CD14-positive monocyte (primary cell): ENCODE measurements at regions not wholly inside any gene's neighbourhood (a gene's known extent, or its start where the extent isn't known, plus 50 kb on each side); places are given as distances from the start of the nearest gene placed in this dataset.

Source experiments
- DNase-seq, 3 donors: peaks; one replicate each; pipeline ENCODE4 v3.0.0-alpha.2; 2011 to 2022
- H2AFZ ChIP-seq: 2 replicates; pipeline ENCODE4 v1.6.0; 2012; ENCODE audit warnings: mild to moderate bottlenecking, low read depth, low read length, inconsistent platforms; ENCODE audit not compliant: insufficient read depth, poor library complexity, severe bottlenecking
- H3K27ac ChIP-seq, 2 donors: 1 replicate in 1 of 2; 2 replicates in 1 of 2; pipeline ENCODE4 v1.5.1; 2012 to 2013; ENCODE audit warnings: low read length in 2 of 2, control low read depth in 1 of 2, inconsistent platforms in 1 of 2, low read depth in 1 of 2, mild to moderate bottlenecking in 1 of 2
- H3K27me3 ChIP-seq, 2 donors: one replicate each; pipeline versions ENCODE4 v1.6.0 to v1.6.1; 2011 to 2013; ENCODE audit warnings: low read length in 2 of 2; ENCODE audit not compliant: control insufficient read depth in 2 of 2, insufficient read depth in 2 of 2
- H3K36me3 ChIP-seq, 2 donors: replicated peaks in 1 of 2; 1 replicate in 1 of 2; 2 replicates in 1 of 2; pipeline versions ENCODE4 v1.5.1 to v1.6.1; 2012 to 2013; ENCODE audit warnings: low read length in 2 of 2, control low read depth in 1 of 2, inconsistent platforms in 1 of 2, mild to moderate bottlenecking in 1 of 2; ENCODE audit not compliant: insufficient read depth in 2 of 2, control insufficient read depth in 1 of 2
- H3K4me1 ChIP-seq, 2 donors: 1 replicate in 1 of 2; 2 replicates in 1 of 2; pipeline versions ENCODE4 v1.5.1 to v1.6.1; 2012 to 2013; ENCODE audit warnings: low read length in 2 of 2, control low read depth in 1 of 2, inconsistent platforms in 1 of 2, mild to moderate bottlenecking in 1 of 2, moderate library complexity in 1 of 2; ENCODE audit not compliant: insufficient read depth in 2 of 2, control insufficient read depth in 1 of 2
- H3K4me2 ChIP-seq: replicated peaks from 2 replicates; pipeline ENCODE3; 2012; ENCODE audit warnings: low read length, moderate library complexity, mild to moderate bottlenecking; ENCODE audit not compliant: poor library complexity, severe bottlenecking; ENCODE audit errors: extremely low read depth
- H3K4me3 ChIP-seq, 3 experiments: fragments of 200-600 bp in 1 of 3; sonication (generic) in 1 of 3; replicated peaks in 1 of 3; 1 replicate in 2 of 3; 2 replicates in 1 of 3; pipeline ENCODE4 v1.5.1; 2011 to 2013; ENCODE audit warnings: low read length in 3 of 3, mild to moderate bottlenecking in 3 of 3, control low read depth in 2 of 3, low read depth in 2 of 3, inconsistent platforms in 1 of 3, moderate library complexity in 1 of 3
- H3K79me2 ChIP-seq: 2 replicates; pipeline ENCODE4 v1.6.0; 2012; ENCODE audit warnings: mild to moderate bottlenecking, control low read depth, inconsistent platforms, low read length, moderate library complexity; ENCODE audit not compliant: insufficient read depth
- H3K9ac ChIP-seq: 2 replicates; pipeline ENCODE4 v1.6.0; 2017; ENCODE audit warnings: low read length, mild to moderate bottlenecking; ENCODE audit not compliant: insufficient read depth, poor library complexity, severe bottlenecking
- H3K9me3 ChIP-seq, 2 donors: replicated peaks in 1 of 2; 1 replicate in 1 of 2; 2 replicates in 1 of 2; pipeline versions ENCODE4 v1.5.1 to v1.6.1; 2012 to 2013; ENCODE audit warnings: low read length in 2 of 2, control low read depth in 1 of 2; ENCODE audit not compliant: control insufficient read depth in 1 of 2, insufficient read depth in 1 of 2
- H4K20me1 ChIP-seq: 2 replicates; pipeline ENCODE4 v1.6.0; 2012; ENCODE audit warnings: mild to moderate bottlenecking, low read length, control low read depth, moderate library complexity; ENCODE audit not compliant: insufficient read depth
- H3K27ac Mint-ChIP-seq, 7 donors: one replicate each; pipeline ENCODE4 v1.8.0; 2020; ENCODE audit warnings: mild to moderate bottlenecking in 7 of 7, mixed read lengths in 7 of 7, moderate library complexity in 6 of 7, inconsistent platforms in 2 of 7
- H3K27me3 Mint-ChIP-seq, 3 donors: one replicate each; pipeline ENCODE4 v1.8.0; 2021 to 2022; ENCODE audit warnings: low read depth in 3 of 3, mild to moderate bottlenecking in 3 of 3, mixed read lengths in 3 of 3, moderate library complexity in 3 of 3, inconsistent platforms in 1 of 3
- H3K36me3 Mint-ChIP-seq, 2 donors: one replicate each; pipeline ENCODE4 v1.8.0; 2020; ENCODE audit warnings: mixed read lengths in 2 of 2, inconsistent platforms in 1 of 2, mild to moderate bottlenecking in 1 of 2
- H3K4me1 Mint-ChIP-seq: one replicate; pipeline ENCODE4 v1.8.0; 2020; ENCODE audit warnings: mild to moderate bottlenecking, mixed read lengths
- H3K4me3 Mint-ChIP-seq, 2 donors: one replicate each; pipeline ENCODE4 v1.8.0; 2020; ENCODE audit warnings: mild to moderate bottlenecking in 2 of 2, mixed read lengths in 2 of 2, moderate library complexity in 1 of 2
- H3K9me3 Mint-ChIP-seq, 7 donors: one replicate each; pipeline ENCODE4 v1.8.0; 2020 to 2022; ENCODE audit warnings: mixed read lengths in 7 of 7, mild to moderate bottlenecking in 6 of 7, moderate library complexity in 6 of 7, inconsistent platforms in 2 of 7
- WGBS: methylation state at CpG from one replicate; pipeline ENCODE4 v1.1.5; 2013; ENCODE audit warnings: missing lambda C conversion rate; ENCODE audit not compliant: insufficient coverage; 5-methylcytosine and 5-hydroxymethylcytosine counted together
- intact Hi-C, 2 donors: fragments of 100-400 bp; cut with micrococcal nuclease; formaldehyde crosslinking; loops; one replicate each; pipeline versions ENCODE4 v1.15.0 to v1.15.1; 2023
- TF ChIP-seq, protein P1 (sequence below): fragments of 200-600 bp; IDR thresholded peaks from one replicate; pipeline ENCODE4 v1.8.0; 2022; ENCODE audit warnings: antibody characterized with exemption, mild to moderate bottlenecking

DNA sequence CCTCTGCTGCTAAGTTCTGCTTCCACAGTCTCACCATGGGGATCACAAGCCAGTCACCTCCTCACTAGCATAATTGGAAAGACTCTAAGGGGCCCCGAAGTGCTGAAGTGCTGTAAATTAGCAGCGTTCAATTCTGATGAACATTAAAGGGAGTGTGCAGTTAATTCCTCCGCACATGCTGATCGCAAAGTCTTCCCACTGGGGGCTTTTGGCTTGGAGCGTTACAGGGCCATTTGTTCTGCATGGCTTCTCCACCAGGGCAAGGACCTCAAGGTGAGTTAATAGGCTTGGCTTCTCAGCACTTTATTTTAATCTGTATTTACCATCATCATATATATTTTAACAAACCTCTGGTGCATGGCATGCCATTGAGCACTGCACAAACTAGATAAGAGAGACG, 216.3 kb upstream of the PARD3B start:
- intact Hi-C loops, result loop anchor here (5.0 to 10.0 kb wide), 2 partner anchors 184 to 1348 kb away; no protein-coding TSS in a partner anchor

DNA sequence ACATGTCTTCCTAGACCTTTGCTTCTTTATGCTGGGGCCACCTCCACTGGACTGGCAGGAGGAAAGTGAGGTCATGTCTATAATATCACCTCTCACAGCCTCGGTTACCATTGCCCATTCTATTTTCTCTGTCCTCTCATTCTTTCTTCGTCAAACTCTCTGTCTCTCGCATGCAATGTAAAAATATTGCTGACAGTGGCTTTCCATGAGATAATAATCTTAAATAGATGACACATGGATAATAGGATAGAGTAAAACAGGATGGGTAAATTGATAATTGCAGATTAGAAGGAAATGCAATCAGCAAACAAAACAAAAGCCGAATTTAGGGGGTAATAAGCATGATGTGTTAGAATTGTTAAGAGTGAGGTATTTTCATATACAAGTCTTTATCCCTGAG, 215.7 kb upstream of the PARD3B start:
- H3K36me3 ChIP-seq, result no peaks in the 10 kb centered on the region
- no peak for DNase-seq
- no peaks in the 10 kb centered on the region for H4K20me1 ChIP-seq
- no peak overlapping the region for H3K27ac Mint-ChIP-seq
- no peak overlapping the region for H2AFZ ChIP-seq
- H3K27ac ChIP-seq, result no peak overlapping the region
- H3K27me3 Mint-ChIP-seq, result peaks cover 2 to 3% (median 2%) of the 10 kb centered on the region in 3 donors
- TF ChIP-seq, protein P1, sequence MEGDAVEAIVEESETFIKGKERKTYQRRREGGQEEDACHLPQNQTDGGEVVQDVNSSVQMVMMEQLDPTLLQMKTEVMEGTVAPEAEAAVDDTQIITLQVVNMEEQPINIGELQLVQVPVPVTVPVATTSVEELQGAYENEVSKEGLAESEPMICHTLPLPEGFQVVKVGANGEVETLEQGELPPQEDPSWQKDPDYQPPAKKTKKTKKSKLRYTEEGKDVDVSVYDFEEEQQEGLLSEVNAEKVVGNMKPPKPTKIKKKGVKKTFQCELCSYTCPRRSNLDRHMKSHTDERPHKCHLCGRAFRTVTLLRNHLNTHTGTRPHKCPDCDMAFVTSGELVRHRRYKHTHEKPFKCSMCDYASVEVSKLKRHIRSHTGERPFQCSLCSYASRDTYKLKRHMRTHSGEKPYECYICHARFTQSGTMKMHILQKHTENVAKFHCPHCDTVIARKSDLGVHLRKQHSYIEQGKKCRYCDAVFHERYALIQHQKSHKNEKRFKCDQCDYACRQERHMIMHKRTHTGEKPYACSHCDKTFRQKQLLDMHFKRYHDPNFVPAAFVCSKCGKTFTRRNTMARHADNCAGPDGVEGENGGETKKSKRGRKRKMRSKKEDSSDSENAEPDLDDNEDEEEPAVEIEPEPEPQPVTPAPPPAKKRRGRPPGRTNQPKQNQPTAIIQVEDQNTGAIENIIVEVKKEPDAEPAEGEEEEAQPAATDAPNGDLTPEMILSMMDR, result no peak
- H3K9me3 Mint-ChIP-seq, result no peaks in the 10 kb centered on the region
- H3K27me3 ChIP-seq, result no peaks in the 10 kb centered on the region
- no peak overlapping the region for H3K9ac ChIP-seq
- H3K36me3 Mint-ChIP-seq, result no peaks in the 10 kb centered on the region
- WGBS, result no CpG with 5 or more reads among the region's 4 CpGs
- H3K4me3 ChIP-seq, result no peak overlapping the region
- H3K4me1 ChIP-seq, result no peaks in the 10 kb centered on the region
- intact Hi-C loops, result loop anchor here (5.0 to 10.0 kb wide), 2 partner anchors 185 to 1348 kb away; no protein-coding TSS in a partner anchor
- peak overlapping the region in 1 of 2 donors; percentile 42 for H3K4me3 Mint-ChIP-seq
- peaks cover 4% of the 10 kb centered on the region for H3K4me1 Mint-ChIP-seq
- no peaks in the 10 kb centered on the region for H3K9me3 ChIP-seq
- H3K79me2 ChIP-seq, result no peaks in the 10 kb centered on the region
- H3K4me2 ChIP-seq, result no peak overlapping the region

More for the DNA sequence above, 216.3 kb upstream of the PARD3B start:
- H3K36me3 ChIP-seq, result no peaks in the 10 kb centered on the region
- Mint-ChIP-seq H3K27ac (no peak overlapping the region), H3K36me3 (no peaks in the 10 kb centered on the region), H3K4me1 (peaks cover 4% of the 10 kb centered on the region), H3K9me3 (no peaks in the 10 kb centered on the region), H3K27me3 (peaks cover 2 to 3% (median 2%) of the 10 kb centered on the region in 3 donors), H3K4me3 (no peak overlapping the region)
- WGBS, result 94% methylated on average over 5 of the region's 6 CpGs
- no peaks in the 10 kb centered on the region for H3K9me3 ChIP-seq
- TF ChIP-seq, protein P1, result no peak
- no peaks in the 10 kb centered on the region for H3K79me2 ChIP-seq
- no peak overlapping the region for H3K9ac ChIP-seq
- no peak for DNase-seq
- H3K4me1 ChIP-seq, result no peaks in the 10 kb centered on the region
- H2AFZ ChIP-seq, result no peak overlapping the region
- H3K27me3 ChIP-seq, result no peaks in the 10 kb centered on the region
- H3K27ac ChIP-seq, result no peak overlapping the region
- H3K4me2 ChIP-seq, result no peak overlapping the region
- H4K20me1 ChIP-seq, result no peaks in the 10 kb centered on the region
- no peak overlapping the region for H3K4me3 ChIP-seq
